Endodermal cell (in vitro differentiated cells): ENCODE measurements at regions not wholly inside any gene's neighbourhood (a gene's known extent, or its start where the extent isn't known, plus 50 kb on each side); places are given as distances from the start of the nearest gene placed in this dataset.
A peak's percentile ranks its signal among the peaks of the same experiment; 100 is the strongest.

Source experiments
- DNase-seq: peaks from one replicate; pipeline ENCODE4 v3.0.0-alpha.2; 2017
- H3K27ac ChIP-seq: 2 replicates; pipeline ENCODE4 v1.5.1; 2013; ENCODE audit warnings: mild to moderate bottlenecking, low read depth, low read length, moderate library complexity
- H3K27me3 ChIP-seq: 2 replicates; pipeline ENCODE4 v1.6.1; 2013; ENCODE audit warnings: mild to moderate bottlenecking, low read length, moderate library complexity; ENCODE audit not compliant: insufficient read depth, control insufficient read depth, poor library complexity, severe bottlenecking
- H3K36me3 ChIP-seq: 2 replicates; pipeline ENCODE4 v1.7.0; 2013; ENCODE audit warnings: mild to moderate bottlenecking, low read length, moderate library complexity; ENCODE audit not compliant: control insufficient read depth, insufficient read depth
- H3K4me1 ChIP-seq: one replicate; pipeline ENCODE4 v1.7.0; 2013; ENCODE audit warnings: low read length; ENCODE audit not compliant: control insufficient read depth, insufficient read depth
- H3K4me3 ChIP-seq: 2 replicates; pipeline ENCODE4 v1.5.1; 2013; ENCODE audit warnings: mild to moderate bottlenecking, low read length, moderate library complexity
- H3K9ac ChIP-seq: 2 replicates; pipeline ENCODE4 v1.6.1; 2013; ENCODE audit warnings: mild to moderate bottlenecking, low read length, moderate library complexity; ENCODE audit not compliant: poor library complexity, severe bottlenecking; ENCODE audit errors: extremely low read depth
- H3K9me3 ChIP-seq: 2 replicates; pipeline ENCODE4 v1.6.1; 2013; ENCODE audit warnings: mild to moderate bottlenecking, low read length, moderate library complexity; ENCODE audit not compliant: control insufficient read depth
- H3K27ac Mint-ChIP-seq: 2 replicates; pipeline ENCODE4 v1.8.0; 2020; ENCODE audit warnings: mixed read lengths
- H3K27me3 Mint-ChIP-seq: 2 replicates; pipeline ENCODE4 v1.8.0; 2021; ENCODE audit warnings: mild to moderate bottlenecking, mixed read lengths; ENCODE audit not compliant: insufficient read depth
- H3K36me3 Mint-ChIP-seq: 2 replicates; pipeline ENCODE4 v1.8.0; 2020; ENCODE audit warnings: low read depth, mixed read lengths
- H3K4me1 Mint-ChIP-seq: 2 replicates; pipeline ENCODE4 v1.8.0; 2020; ENCODE audit warnings: mixed read lengths
- H3K4me3 Mint-ChIP-seq: 2 replicates; pipeline ENCODE4 v1.8.0; 2020; ENCODE audit warnings: mild to moderate bottlenecking, moderate library complexity, mixed read lengths
- H3K9me3 Mint-ChIP-seq: 2 replicates; pipeline ENCODE4 v1.8.0; 2020; ENCODE audit warnings: mild to moderate bottlenecking, mixed read lengths
- CTCF ChIP-seq: fragments of 200-600 bp; sonication (generic); conservative IDR thresholded peaks from 2 replicates; pipeline ENCODE4 v1.5.0; 2021; ENCODE audit warnings: antibody characterized with exemption, mild to moderate bottlenecking
- WGBS, 2 experiments: methylation state at CpG; one replicate each; pipeline versions ENCODE4 v1.1.5 to v1.1.7; 2013; ENCODE audit warnings: missing lambda C conversion rate in 2 of 2, mixed read lengths in 1 of 2; ENCODE audit not compliant: insufficient coverage in 1 of 2, insufficient read length in 1 of 2; 5-methylcytosine and 5-hydroxymethylcytosine counted together

GRCh38 chrX:43317378-43317777 is 338.7 kb upstream of the MAOA start:
- no peak overlapping the region for H3K27ac ChIP-seq
- no peak for DNase-seq
- H3K36me3 ChIP-seq, result no peaks in the 10 kb centered on the region
- no peak for TF ChIP-seq CTCF
- Mint-ChIP-seq H3K4me1 (no peaks in the 10 kb centered on the region), H3K9me3 (peaks cover 17% of the 10 kb centered on the region), H3K36me3 (peaks cover 6% of the 10 kb centered on the region), H3K27ac (no peak overlapping the region), H3K4me3 (no peak overlapping the region), H3K27me3 (no peaks in the 10 kb centered on the region)
- 89% methylated on average over 1 of the region's 1 CpG; no CpG with 5 or more reads in 1 of the 2 experiments for WGBS, 2 experiments
- H3K9ac ChIP-seq, result no peak overlapping the region
- no peak overlapping the region for H3K4me3 ChIP-seq
- H3K27me3 ChIP-seq, result no peaks in the 10 kb centered on the region
- H3K9me3 ChIP-seq, result peaks cover under 1% of the 10 kb centered on the region
- H3K4me1 ChIP-seq, result no peaks in the 10 kb centered on the region

GRCh38 chrX:43328358-43328946 is 327.6 kb upstream of the MAOA start:
- Mint-ChIP-seq H3K4me1 (no peaks in the 10 kb centered on the region), H3K27ac (no peak overlapping the region), H3K9me3 (peaks cover 89% of the 10 kb centered on the region), H3K4me3 (no peak overlapping the region), H3K36me3 (peaks cover 20% of the 10 kb centered on the region), H3K27me3 (no peaks in the 10 kb centered on the region)
- Histone ChIP-seq H3K9me3 (peaks cover 72% of the 10 kb centered on the region), H3K9ac (no peak overlapping the region), H3K4me1 (no peaks in the 10 kb centered on the region), H3K27ac (no peak overlapping the region), H3K4me3 (no peak overlapping the region), H3K36me3 (no peaks in the 10 kb centered on the region), H3K27me3 (no peaks in the 10 kb centered on the region)
- DNase-seq, result no peak
- WGBS, 2 experiments, result 93 to 96% methylated on average over 6 to 9 of the region's 9 CpGs
- no peak for TF ChIP-seq CTCF

GRCh38 chrX:43333543-43333942 is 322.6 kb upstream of the MAOA start:
- H3K27ac ChIP-seq, result no peak overlapping the region
- 88% methylated on average over 1 of the region's 1 CpG; no CpG with 5 or more reads in 1 of the 2 experiments for WGBS, 2 experiments
- Mint-ChIP-seq H3K4me1 (no peaks in the 10 kb centered on the region), H3K27ac (no peak overlapping the region), H3K4me3 (no peak overlapping the region), H3K36me3 (peaks cover 15% of the 10 kb centered on the region), H3K27me3 (no peaks in the 10 kb centered on the region), H3K9me3 (peaks cover 63% of the 10 kb centered on the region)
- no peaks in the 10 kb centered on the region for H3K4me1 ChIP-seq
- no peak overlapping the region for H3K4me3 ChIP-seq
- H3K36me3 ChIP-seq, result no peaks in the 10 kb centered on the region
- DNase-seq, result no peak
- peaks cover 43% of the 10 kb centered on the region for H3K9me3 ChIP-seq
- no peak overlapping the region for H3K9ac ChIP-seq
- peak; percentile 67 for TF ChIP-seq CTCF
- no peaks in the 10 kb centered on the region for H3K27me3 ChIP-seq
